ENCODE measurements at regions not wholly inside any gene's neighbourhood (a gene's known extent, or its start where the extent isn't known, plus 50 kb on each side); places are given as distances from the start of the nearest gene placed in this dataset.

GRCh38 chr16:26386096-26386495, 680.6 kb upstream of the C16orf82 start:
- Histone ChIP-seq H2AFZ (ENCODE audit: low read depth) (no peak overlapping the region), H3K9ac (no peak overlapping the region), H3K27ac (no peak overlapping the region), H3K27me3 (ENCODE audit: insufficient read depth, low read depth) (no peaks in the 10 kb centered on the region), H4K20me1 (ENCODE audit: insufficient read depth) (no peaks in the 10 kb centered on the region), H3K4me2 (no peak overlapping the region), H3K79me2 (ENCODE audit: insufficient read depth, low read depth) (no peaks in the 10 kb centered on the region), H3K36me3 (ENCODE audit: insufficient read depth) (no peaks in the 10 kb centered on the region), H3K4me3 (IDR thresholded peaks at IDR 0.05; ENCODE audit: insufficient read depth, low read depth, low read length) (no peak overlapping the region), H3K4me1 (ENCODE audit: low read depth, poor library complexity, severe bottlenecking) (no peaks in the 10 kb centered on the region)
- no peak for TF ChIP-seq CTCF (conservative IDR thresholded peaks at IDR 0.05; ENCODE audit: low read depth, low read length)

GRCh38 chr16:26391833-26392232, 674.9 kb upstream of the C16orf82 start:
- Histone ChIP-seq H3K79me2 (ENCODE audit: insufficient read depth, low read depth) (no peaks in the 10 kb centered on the region), H3K9ac (no peak overlapping the region), H3K27me3 (ENCODE audit: insufficient read depth, low read depth) (no peaks in the 10 kb centered on the region), H2AFZ (ENCODE audit: low read depth) (no peak overlapping the region), H3K4me1 (ENCODE audit: low read depth, poor library complexity, severe bottlenecking) (no peaks in the 10 kb centered on the region), H3K36me3 (ENCODE audit: insufficient read depth) (no peaks in the 10 kb centered on the region), H4K20me1 (ENCODE audit: insufficient read depth) (no peaks in the 10 kb centered on the region), H3K4me2 (no peak overlapping the region), H3K27ac (no peak overlapping the region), H3K4me3 (IDR thresholded peaks at IDR 0.05; ENCODE audit: insufficient read depth, low read depth, low read length) (no peak overlapping the region)
- no peak for TF ChIP-seq CTCF (conservative IDR thresholded peaks at IDR 0.05; ENCODE audit: low read depth, low read length)

- H3K4me1 ChIP-seq (ENCODE audit: low read depth, poor library complexity, severe bottlenecking), result no peaks in the 10 kb centered on the region
- no peak for TF ChIP-seq CTCF (conservative IDR thresholded peaks at IDR 0.05; ENCODE audit: low read depth, low read length)
- no peaks in the 10 kb centered on the region for H3K79me2 ChIP-seq (ENCODE audit: insufficient read depth, low read depth)
- no peaks in the 10 kb centered on the region for H3K27me3 ChIP-seq (ENCODE audit: insufficient read depth, low read depth)
- H3K9ac ChIP-seq, result no peak overlapping the region
- H3K4me3 ChIP-seq (IDR thresholded peaks at IDR 0.05; ENCODE audit: insufficient read depth, low read depth, low read length), result no peak overlapping the region
- H4K20me1 ChIP-seq (ENCODE audit: insufficient read depth), result no peaks in the 10 kb centered on the region
- no peak overlapping the region for H2AFZ ChIP-seq (ENCODE audit: low read depth)
- no peak overlapping the region for H3K4me2 ChIP-seq
- H3K36me3 ChIP-seq (ENCODE audit: insufficient read depth), result no peaks in the 10 kb centered on the region
- no peak overlapping the region for H3K27ac ChIP-seq
Observed at GRCh38 chr16:26394409-26394808, 672.3 kb upstream of the C16orf82 start.

GRCh38 chr16:26395700-26396099, 671.0 kb upstream of the C16orf82 start:
- Histone ChIP-seq H2AFZ (ENCODE audit: low read depth) (no peak overlapping the region), H3K79me2 (ENCODE audit: insufficient read depth, low read depth) (no peaks in the 10 kb centered on the region), H3K27ac (no peak overlapping the region), H4K20me1 (ENCODE audit: insufficient read depth) (no peaks in the 10 kb centered on the region), H3K27me3 (ENCODE audit: insufficient read depth, low read depth) (no peaks in the 10 kb centered on the region), H3K36me3 (ENCODE audit: insufficient read depth) (no peaks in the 10 kb centered on the region), H3K4me3 (IDR thresholded peaks at IDR 0.05; ENCODE audit: insufficient read depth, low read depth, low read length) (no peak overlapping the region), H3K4me2 (no peak overlapping the region), H3K4me1 (ENCODE audit: low read depth, poor library complexity, severe bottlenecking) (no peaks in the 10 kb centered on the region), H3K9ac (no peak overlapping the region)
- TF ChIP-seq CTCF (conservative IDR thresholded peaks at IDR 0.05; ENCODE audit: low read depth, low read length), result no peak
